ENCODE measurements at regions not wholly inside any gene's neighbourhood (a gene's known extent, or its start where the extent isn't known, plus 50 kb on each side); places are given as distances from the start of the nearest gene placed in this dataset.

DNA sequence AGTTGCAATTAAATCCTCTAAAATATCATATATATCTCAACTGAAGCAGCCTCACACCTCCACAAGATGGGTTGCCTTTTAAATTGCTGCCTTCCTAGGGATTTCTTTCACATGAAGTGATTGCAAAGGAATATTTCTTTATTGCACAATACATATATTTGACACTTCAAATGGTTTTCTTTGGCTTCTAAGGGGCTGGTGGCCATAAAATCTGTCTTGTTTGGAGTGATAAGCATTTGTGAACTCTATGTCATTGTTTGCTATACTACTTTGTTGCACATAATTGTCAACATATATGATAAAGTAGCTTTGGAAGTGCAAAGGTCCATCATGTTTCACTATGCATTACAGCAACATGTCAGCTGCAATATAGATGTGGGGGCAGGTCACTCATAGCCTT lies 2380.9 kb downstream of the PCDH9 start:
- TF ChIP-seq, protein P1, sequence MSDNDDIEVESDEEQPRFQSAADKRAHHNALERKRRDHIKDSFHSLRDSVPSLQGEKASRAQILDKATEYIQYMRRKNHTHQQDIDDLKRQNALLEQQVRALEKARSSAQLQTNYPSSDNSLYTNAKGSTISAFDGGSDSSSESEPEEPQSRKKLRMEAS (IDR thresholded peaks at IDR 0.05) = no peak
- no peak for TF ChIP-seq EP300 (IDR thresholded peaks at IDR 0.05; ENCODE audit: borderline replicate concordance)
- TF ChIP-seq, protein P2, sequence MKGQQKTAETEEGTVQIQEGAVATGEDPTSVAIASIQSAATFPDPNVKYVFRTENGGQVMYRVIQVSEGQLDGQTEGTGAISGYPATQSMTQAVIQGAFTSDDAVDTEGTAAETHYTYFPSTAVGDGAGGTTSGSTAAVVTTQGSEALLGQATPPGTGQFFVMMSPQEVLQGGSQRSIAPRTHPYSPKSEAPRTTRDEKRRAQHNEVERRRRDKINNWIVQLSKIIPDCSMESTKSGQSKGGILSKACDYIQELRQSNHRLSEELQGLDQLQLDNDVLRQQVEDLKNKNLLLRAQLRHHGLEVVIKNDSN (IDR thresholded peaks at IDR 0.05) = no peak
- TF ChIP-seq NFIC (IDR thresholded peaks at IDR 0.05) = no peak
- TF ChIP-seq, protein P3, sequence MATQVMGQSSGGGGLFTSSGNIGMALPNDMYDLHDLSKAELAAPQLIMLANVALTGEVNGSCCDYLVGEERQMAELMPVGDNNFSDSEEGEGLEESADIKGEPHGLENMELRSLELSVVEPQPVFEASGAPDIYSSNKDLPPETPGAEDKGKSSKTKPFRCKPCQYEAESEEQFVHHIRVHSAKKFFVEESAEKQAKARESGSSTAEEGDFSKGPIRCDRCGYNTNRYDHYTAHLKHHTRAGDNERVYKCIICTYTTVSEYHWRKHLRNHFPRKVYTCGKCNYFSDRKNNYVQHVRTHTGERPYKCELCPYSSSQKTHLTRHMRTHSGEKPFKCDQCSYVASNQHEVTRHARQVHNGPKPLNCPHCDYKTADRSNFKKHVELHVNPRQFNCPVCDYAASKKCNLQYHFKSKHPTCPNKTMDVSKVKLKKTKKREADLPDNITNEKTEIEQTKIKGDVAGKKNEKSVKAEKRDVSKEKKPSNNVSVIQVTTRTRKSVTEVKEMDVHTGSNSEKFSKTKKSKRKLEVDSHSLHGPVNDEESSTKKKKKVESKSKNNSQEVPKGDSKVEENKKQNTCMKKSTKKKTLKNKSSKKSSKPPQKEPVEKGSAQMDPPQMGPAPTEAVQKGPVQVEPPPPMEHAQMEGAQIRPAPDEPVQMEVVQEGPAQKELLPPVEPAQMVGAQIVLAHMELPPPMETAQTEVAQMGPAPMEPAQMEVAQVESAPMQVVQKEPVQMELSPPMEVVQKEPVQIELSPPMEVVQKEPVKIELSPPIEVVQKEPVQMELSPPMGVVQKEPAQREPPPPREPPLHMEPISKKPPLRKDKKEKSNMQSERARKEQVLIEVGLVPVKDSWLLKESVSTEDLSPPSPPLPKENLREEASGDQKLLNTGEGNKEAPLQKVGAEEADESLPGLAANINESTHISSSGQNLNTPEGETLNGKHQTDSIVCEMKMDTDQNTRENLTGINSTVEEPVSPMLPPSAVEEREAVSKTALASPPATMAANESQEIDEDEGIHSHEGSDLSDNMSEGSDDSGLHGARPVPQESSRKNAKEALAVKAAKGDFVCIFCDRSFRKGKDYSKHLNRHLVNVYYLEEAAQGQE (IDR thresholded peaks at IDR 0.05; ENCODE audit: low read depth) = no peak
- TF ChIP-seq EGR1 (IDR thresholded peaks at IDR 0.05) = no peak
- no peak for TF ChIP-seq YY1 (IDR thresholded peaks at IDR 0.05; ENCODE audit: low read depth)
- TF ChIP-seq CEBPB (IDR thresholded peaks at IDR 0.05) = no peak
- no peak for TF ChIP-seq TAF1 (IDR thresholded peaks at IDR 0.05; ENCODE audit: low read depth)
- TF ChIP-seq FOXM1 (IDR thresholded peaks at IDR 0.05; ENCODE audit: borderline replicate concordance, low read depth) = no peak
- TF ChIP-seq RAD21 (IDR thresholded peaks at IDR 0.05; ENCODE audit: low read depth) = no peak
- TF ChIP-seq TEAD4 (IDR thresholded peaks at IDR 0.05) = no peak
- TF ChIP-seq CREB1 (IDR thresholded peaks at IDR 0.05; ENCODE audit: low read depth) = no peak
